Pancreas (tissue), 10 donors: ENCODE measurements at regions not wholly inside any gene's neighbourhood (a gene's known extent, or its start where the extent isn't known, plus 50 kb on each side); places are given as distances from the start of the nearest gene placed in this dataset.

Experiments used
- ATAC-seq, 4 donors: fragments of 200-7000 bp; cut with Tn5 transposase; one replicate each; pipeline versions ENCODE4 v1.8.0 to v1.9.1; 2020; ENCODE audit warnings: mild to moderate bottlenecking in 4 of 4, moderate library complexity in 4 of 4
- DNase-seq, 6 donors: peaks; one replicate each; pipeline ENCODE4 v3.0.0-alpha.2; 2020
- FAIRE-seq: peaks from 2 replicates; lab custom pipeline; 2012; peaks lifted over from hg19 to GRCh38; lab: Jason Lieb, UNC
- H3K27ac ChIP-seq, 4 donors: fragments of 200-600 bp; sonication (generic); 1 replicate in 3 of 4; 2 replicates in 1 of 4; pipeline versions ENCODE4 v1.5.0 to v1.8.0; 2020
- H3K27me3 ChIP-seq, 4 donors: fragments of 200-600 bp; one replicate each; pipeline ENCODE4 v1.8.0; 2021
- H3K36me3 ChIP-seq, 3 donors: fragments of 200-600 bp; sonication (generic) in 1 of 3; one replicate each; pipeline versions ENCODE4 v1.5.0 to v1.8.0; 2020 to 2021
- H3K4me1 ChIP-seq, 3 donors: fragments of 200-600 bp; one replicate each; pipeline ENCODE4 v1.8.0; 2021
- H3K4me3 ChIP-seq, 4 donors: fragments of 200-600 bp; sonication (generic) in 2 of 4; one replicate each; pipeline versions ENCODE4 v1.5.0 to v1.8.0; 2020 to 2021
- H3K9me3 ChIP-seq, 4 donors: fragments of 200-600 bp; one replicate each; pipeline ENCODE4 v1.8.0; 2021
- WGBS, 2 donors: extraction: QIAGEN DNeasy Blood & Tissue Kit; methylation state at CpG; one replicate each; pipeline ENCODE4 v1.1.7; 2013; 5-methylcytosine and 5-hydroxymethylcytosine counted together
- intact Hi-C, 3 donors: fragments of 100-400 bp; cut with DNase I; formaldehyde crosslinking; loops; one replicate each; pipeline versions ENCODE4 v1.11.1 to v1.14.2; 2022
- TF ChIP-seq, protein P1 (sequence below), 4 donors: fragments of 200-600 bp; sonication (generic) in 3 of 4; IDR thresholded peaks; one replicate each; pipeline versions ENCODE4 v1.5.0 to v1.8.0; 2021; ENCODE audit warnings: antibody characterized with exemption in 4 of 4
- donor health status: healthy with polysubstance abuse.
- donor health status: DM: no; HTN: no; CAD: no; lungs with moderate emphysema.
- donor health status: DM: no; HTN: no; CAD: no.
- donor health status: control.
- donor health status: control.
- donor health status: Bipolar disorder and iron deficiency.
- donor health status: DM: yes; HTN: yes; CAD: no.
- donor health status: DM: no; HTN: no; CAD: no.
- donor health status: DM: no; HTN: no; CAD: no.
- donor health status: DM: yes; HTN: yes; CAD: no.

DNA sequence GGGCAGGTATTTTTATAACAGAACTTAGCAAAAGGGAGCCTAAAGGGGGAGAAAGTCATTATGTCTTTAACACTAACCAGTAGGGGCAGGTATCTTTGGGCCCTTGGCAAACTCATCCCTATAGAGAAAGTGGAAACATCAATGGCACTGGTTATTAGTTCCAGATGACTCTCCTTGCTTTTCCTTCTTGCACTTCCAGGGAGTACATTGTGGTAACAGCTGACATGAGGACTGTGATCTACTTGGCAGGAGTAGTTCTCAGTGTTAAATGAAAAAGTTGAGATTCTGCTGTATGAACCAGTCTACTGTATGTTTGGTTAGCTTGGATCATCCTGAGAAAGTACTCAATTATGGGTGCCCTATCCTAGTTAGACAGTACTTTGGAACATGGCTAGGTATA is 93.6 kb downstream of the ATXN3L start:
- intact Hi-C loops: no loop called here
- H3K36me3 ChIP-seq: no peaks in the 10 kb centered on the region
- no peak overlapping the region for H3K27ac ChIP-seq
- TF ChIP-seq, protein P1, sequence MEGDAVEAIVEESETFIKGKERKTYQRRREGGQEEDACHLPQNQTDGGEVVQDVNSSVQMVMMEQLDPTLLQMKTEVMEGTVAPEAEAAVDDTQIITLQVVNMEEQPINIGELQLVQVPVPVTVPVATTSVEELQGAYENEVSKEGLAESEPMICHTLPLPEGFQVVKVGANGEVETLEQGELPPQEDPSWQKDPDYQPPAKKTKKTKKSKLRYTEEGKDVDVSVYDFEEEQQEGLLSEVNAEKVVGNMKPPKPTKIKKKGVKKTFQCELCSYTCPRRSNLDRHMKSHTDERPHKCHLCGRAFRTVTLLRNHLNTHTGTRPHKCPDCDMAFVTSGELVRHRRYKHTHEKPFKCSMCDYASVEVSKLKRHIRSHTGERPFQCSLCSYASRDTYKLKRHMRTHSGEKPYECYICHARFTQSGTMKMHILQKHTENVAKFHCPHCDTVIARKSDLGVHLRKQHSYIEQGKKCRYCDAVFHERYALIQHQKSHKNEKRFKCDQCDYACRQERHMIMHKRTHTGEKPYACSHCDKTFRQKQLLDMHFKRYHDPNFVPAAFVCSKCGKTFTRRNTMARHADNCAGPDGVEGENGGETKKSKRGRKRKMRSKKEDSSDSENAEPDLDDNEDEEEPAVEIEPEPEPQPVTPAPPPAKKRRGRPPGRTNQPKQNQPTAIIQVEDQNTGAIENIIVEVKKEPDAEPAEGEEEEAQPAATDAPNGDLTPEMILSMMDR (IDR thresholded peaks at IDR 0.05): no peak
- DNase-seq (no peak), ATAC-seq (no peak), FAIRE-seq (no peak)
- no peaks in the 10 kb centered on the region for H3K9me3 ChIP-seq
- H3K4me3 ChIP-seq: no peak overlapping the region
- H3K27me3 ChIP-seq: no peaks in the 10 kb centered on the region
- peaks cover 0 to 2% (median 0%) of the 10 kb centered on the region in 3 donors for H3K4me1 ChIP-seq

- DNase-seq (peak in 2 of 6 donors; percentile 3 to 12), ATAC-seq (peak; percentile 66 to 86 (median 82)), FAIRE-seq (no peak)
- H3K27ac ChIP-seq: peak overlapping the region in 2 of 4 donors; percentile 22 to 57
- H3K27me3 ChIP-seq: no peaks in the 10 kb centered on the region
- H3K4me1 ChIP-seq: peaks cover 0 to 12% (median 11%) of the 10 kb centered on the region in 3 donors
- TF ChIP-seq, protein P1 (IDR thresholded peaks at IDR 0.05): no peak
- WGBS, 2 donors: 53 to 60% methylated on average over 2 of the region's 2 CpGs
- intact Hi-C loops: no loop called here
- no peak overlapping the region for H3K4me3 ChIP-seq
- no peaks in the 10 kb centered on the region for H3K36me3 ChIP-seq
- H3K9me3 ChIP-seq: no peaks in the 10 kb centered on the region
Measured at GRCh38 chrX:13223868-13224567, 95.8 kb downstream of the ATXN3L start.

- 19 to 21% methylated on average over 4 of the region's 4 CpGs for WGBS, 2 donors
- H3K4me1 ChIP-seq: peaks cover 0 to 12% (median 11%) of the 10 kb centered on the region in 3 donors
- no peaks in the 10 kb centered on the region for H3K27me3 ChIP-seq
- no peaks in the 10 kb centered on the region for H3K9me3 ChIP-seq
- intact Hi-C loops: no loop called here
- FAIRE-seq (no peak), DNase-seq (no peak), ATAC-seq (peak in 3 of 4 donors; percentile 18 to 52 (median 39))
- H3K27ac ChIP-seq: peak overlapping the region in 2 of 4 donors; percentile 24 to 63
- no peak overlapping the region for H3K4me3 ChIP-seq
- TF ChIP-seq, protein P1 (IDR thresholded peaks at IDR 0.05): no peak
- no peaks in the 10 kb centered on the region for H3K36me3 ChIP-seq
Measured at GRCh38 chrX:13220916-13221315, 98.9 kb downstream of the ATXN3L start.

DNA sequence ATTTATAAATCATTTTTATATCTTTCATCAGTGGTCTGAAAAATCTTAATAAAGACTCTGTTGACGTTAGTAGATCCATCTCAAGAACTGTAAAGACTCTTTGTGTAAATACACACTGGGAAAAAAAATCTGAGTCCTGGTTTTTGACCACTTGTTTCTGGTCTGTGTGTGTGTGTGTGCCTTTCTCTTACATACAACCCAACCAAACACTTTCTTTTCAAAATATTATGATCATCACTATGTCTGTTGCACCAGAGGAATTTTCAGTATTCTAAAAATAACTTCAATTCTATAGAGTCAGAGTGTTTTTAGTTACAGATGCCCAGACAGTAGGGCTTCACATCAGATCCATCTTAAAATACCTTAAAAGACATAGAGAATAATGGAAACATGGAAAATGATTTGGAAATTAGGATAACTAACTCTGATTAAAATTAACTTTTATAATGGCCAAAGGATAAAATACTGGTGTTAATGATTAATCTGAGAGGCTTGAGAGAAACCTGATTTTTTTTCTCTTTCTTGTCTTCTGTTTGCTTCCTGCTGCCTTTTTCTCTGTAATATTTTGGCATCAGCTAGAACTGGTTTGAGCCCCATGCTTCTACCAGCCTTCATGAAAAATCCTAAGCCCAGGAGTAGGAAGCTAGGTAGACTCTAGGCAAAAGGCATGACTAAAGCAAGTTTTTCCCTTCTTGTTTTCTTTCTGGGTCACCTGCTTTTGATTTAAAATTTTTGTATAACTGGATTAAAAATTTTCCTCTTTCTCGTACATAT is 99.7 kb downstream of the ATXN3L start:
- TF ChIP-seq, protein P1 (IDR thresholded peaks at IDR 0.05): no peak
- H3K4me1 ChIP-seq: peaks cover 0 to 12% (median 11%) of the 10 kb centered on the region in 3 donors
- no peaks in the 10 kb centered on the region for H3K36me3 ChIP-seq
- FAIRE-seq (no peak), ATAC-seq (peak in 3 of 4 donors; percentile 53 to 60 (median 58)), DNase-seq (no peak)
- WGBS, 2 donors: 20% methylated on average over 2 of the region's 2 CpGs
- intact Hi-C loops: no loop called here
- H3K4me3 ChIP-seq: no peak overlapping the region
- peak overlapping the region in 2 of 4 donors; percentile 24 to 63 for H3K27ac ChIP-seq
- no peaks in the 10 kb centered on the region for H3K27me3 ChIP-seq
- no peaks in the 10 kb centered on the region for H3K9me3 ChIP-seq
